ENCODE measurements at regions not wholly inside any gene's neighbourhood (a gene's known extent, or its start where the extent isn't known, plus 50 kb on each side); places are given as distances from the start of the nearest gene placed in this dataset.

- no peak for DNase-seq (ENCODE audit: low read depth)
These were observed 158.2 kb downstream of the TDRD15 start for GRCh38 chr2:21281791-21282514.

GRCh38 chr2:21282515-21282898, 158.7 kb downstream of the TDRD15 start:
- DNase-seq (ENCODE audit: low read depth), result no peak

GRCh38 chr2:21288299-21288698, 164.5 kb downstream of the TDRD15 start:
- DNase-seq (ENCODE audit: low read depth), result no peak

DNA sequence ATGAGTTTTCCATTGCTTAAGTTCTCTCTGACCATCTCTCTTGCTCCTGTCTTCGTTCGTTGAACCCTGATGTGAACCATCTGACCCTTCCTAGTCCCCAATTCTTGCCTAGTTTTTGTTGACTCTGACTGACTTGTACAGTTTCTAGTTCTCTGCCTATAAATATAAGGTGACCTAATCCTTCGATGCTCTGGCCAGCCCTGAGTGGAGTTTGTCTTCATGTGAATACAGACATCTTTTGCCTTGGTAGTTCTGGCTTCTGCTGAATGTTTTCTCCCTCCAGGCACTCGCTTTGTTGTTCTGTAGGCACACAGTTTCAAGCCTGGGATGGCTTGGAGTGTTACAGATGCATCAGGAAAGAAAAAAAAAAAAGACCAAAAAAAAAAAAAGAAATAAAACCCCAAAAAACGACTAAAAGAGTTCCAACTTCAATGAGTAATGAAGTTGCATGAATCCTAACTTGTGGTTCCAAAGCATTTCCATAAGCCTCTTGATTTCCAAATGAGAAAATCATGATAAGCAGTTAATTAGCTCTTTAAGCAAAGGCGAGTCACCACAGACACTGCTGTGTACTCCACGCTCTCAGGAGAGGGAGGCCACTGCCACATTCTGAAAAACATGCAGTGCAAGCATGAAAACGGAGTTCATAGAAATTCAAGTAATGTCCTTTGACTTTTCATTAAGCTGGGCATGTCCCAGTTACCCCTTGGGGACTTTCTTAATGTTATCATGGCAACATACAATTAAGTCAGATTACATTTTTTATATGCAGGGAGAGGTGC, 165.2 kb downstream of the TDRD15 start:
- DNase-seq (ENCODE audit: low read depth), result no peak

DNA sequence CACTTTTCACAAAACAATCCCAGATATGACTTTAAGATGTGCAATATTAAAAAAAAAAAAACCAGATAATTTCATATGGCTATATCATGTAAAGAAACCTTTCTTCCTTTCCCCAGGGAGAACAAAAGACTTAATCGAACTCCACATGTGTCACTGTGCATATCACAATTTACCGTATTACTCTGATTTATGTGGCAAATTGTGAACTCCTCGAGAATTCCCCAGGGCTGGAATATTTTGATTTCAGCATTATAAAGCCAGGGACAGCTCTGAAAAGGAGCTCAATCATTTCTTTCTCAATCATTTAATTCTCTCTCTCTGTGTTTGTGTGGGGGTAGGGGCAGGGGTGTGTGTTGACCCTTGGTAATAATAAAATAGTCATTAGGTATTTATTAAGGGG, 165.8 kb downstream of the TDRD15 start:
- DNase-seq (ENCODE audit: low read depth), result no peak

GRCh38 chr2:21289989-21290388, 166.2 kb downstream of the TDRD15 start:
- no peak for DNase-seq (ENCODE audit: low read depth)

GRCh38 chr2:21291426-21291825, 167.7 kb downstream of the TDRD15 start:
- DNase-seq (ENCODE audit: low read depth), result no peak

DNA sequence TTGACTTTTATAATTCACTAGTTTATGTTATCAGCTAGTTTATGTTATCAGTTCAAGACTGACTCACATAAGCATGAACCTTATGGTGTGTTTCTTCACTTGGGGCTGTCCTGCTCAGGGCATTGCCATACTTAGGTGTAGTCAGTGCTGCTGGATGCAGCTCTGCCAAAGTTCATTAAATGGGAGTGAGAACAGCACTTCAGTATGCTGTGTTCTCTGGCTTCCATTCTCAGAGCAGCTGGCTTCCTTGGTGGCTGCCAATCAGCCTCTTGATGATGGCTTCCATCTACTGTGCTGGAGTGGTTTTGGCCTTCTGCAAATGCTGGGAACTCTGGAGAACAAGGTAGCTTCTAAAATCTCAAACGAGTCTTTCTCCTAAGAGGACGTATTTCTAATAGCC, 170.7 kb downstream of the TDRD15 start:
- no peak for DNase-seq (ENCODE audit: low read depth)

GRCh38 chr2:21299411-21299810, 175.6 kb downstream of the TDRD15 start:
- no peak for DNase-seq (ENCODE audit: low read depth)

GRCh38 chr2:21301871-21302455, 178.2 kb downstream of the TDRD15 start:
- no peak for DNase-seq (ENCODE audit: low read depth)

DNA sequence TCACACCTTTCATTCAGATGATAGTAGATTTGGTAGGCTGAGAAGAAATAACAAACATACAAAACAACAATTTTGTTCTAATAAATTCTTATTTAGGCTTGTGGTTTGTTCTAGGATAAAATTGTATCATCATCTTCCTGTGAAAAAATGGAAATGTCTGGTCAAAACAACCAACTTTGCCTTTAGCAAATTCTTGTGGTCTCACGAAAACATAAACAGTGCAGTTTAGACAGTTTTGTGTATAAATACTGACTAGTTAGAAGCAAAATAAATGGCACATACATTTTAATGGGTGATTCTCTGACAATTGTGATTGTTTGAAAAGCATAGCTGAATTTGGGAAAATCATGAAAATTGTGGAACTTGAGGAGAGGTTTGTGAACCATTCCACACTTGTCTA, 180.1 kb downstream of the TDRD15 start:
- DNase-seq (ENCODE audit: low read depth), result no peak

DNA sequence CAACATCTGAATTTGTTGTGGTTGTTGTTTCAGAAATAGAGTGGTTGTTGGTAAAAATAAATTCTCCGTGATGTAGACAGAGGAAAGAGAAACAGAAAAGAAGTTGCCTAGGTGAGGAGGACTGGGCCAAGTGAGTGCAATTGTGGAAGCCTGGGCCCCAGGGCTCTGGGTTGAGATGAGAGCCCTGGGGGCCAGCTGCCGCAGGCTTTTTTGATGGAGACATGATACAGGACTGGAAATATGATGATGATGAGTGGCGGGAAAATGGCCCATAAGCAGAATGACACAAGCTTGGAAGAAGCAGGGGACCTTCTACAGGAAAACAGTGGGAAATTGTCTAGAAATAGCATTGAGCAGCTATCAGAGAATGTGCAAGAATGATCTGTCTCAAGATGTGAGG, 181.8 kb downstream of the TDRD15 start:
- DNase-seq (ENCODE audit: low read depth), result no peak

DNA sequence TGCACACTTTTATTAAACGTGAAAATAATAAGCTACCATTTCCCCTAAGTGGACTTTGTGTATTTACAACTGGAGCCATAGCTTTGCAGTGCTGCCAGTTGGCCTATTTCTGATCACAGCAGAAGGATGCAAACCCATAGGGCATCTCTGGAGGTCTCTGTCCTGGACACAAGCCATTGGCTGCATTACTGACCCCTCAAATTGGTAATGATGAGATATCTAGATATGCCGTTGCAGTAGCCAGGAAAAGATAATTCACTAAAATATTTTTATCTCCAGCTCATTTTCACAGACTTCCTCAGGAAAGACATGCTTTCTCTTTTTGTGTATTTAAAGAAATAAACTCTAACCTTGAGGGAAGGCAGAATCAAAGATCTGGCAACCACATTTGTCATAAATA, 182.5 kb downstream of the TDRD15 start:
- DNase-seq (ENCODE audit: low read depth), result no peak

DNA sequence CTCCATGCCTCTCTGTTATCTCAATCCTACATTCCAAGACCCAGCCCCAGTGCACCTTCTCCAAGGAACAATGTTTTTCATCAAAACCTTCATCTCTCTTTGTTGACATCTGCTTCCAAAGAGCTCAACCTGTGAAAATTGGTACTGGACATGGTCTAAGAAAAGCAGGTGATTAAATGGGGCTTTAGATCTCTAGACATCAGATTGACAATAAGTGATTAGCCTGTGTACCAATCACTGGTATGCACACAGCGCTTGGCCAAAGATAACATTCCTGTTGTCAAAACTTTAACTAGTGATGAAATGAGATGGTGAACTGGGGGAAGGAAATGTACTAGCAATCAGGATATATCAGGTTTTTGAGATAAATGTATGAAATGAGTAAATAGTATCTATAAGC, 183.3 kb downstream of the TDRD15 start:
- DNase-seq (ENCODE audit: low read depth), result no peak

GRCh38 chr2:21310493-21310892, 186.7 kb downstream of the TDRD15 start:
- DNase-seq (ENCODE audit: low read depth), result no peak

DNA sequence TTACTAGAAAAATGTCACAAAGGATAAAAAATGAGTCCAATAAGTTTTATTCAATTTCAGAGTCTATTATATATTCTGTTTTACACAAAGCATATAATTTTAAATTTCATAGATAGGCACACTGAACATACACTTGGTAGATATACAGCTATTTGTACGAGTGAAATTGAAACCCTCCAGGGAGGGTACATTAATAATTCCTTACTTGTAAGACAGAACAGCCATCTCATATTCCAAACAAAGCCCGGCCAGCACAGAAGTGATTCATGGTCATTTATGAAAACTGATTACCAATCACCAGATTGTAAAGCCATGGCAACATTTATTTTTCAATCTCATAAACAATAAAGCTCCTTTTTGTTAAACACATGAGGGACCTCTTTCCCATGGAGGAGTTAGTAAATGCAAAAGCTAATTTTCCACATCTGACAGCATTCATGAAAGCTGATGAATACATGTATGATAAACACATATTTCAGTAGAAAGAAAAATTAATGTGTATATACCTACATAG, 190.6 kb downstream of the TDRD15 start:
- no peak for DNase-seq (ENCODE audit: low read depth)

DNA sequence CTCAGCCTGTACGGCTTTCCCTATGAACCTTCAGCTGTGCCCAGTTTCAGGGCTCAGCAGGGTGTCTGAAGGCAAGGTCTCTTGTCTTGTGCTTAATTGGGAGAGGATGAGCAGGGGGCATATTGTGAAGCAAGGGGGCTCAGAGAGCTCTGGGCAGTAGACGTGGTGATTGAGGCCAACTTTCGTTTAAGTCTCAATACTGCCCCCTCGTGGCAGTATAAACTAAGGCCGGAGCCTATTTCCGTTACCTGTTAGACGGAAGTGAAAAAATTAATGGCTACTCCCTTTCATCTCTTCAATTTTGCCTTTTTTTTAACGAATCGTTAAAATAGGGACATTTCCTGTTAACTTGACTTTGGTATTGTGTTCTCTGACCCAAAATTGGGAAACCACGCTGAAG, 193.4 kb downstream of the TDRD15 start:
- peak; percentile 38 for DNase-seq (ENCODE audit: low read depth)

- DNase-seq (ENCODE audit: low read depth), result no peak
These were observed 194.5 kb downstream of the TDRD15 start for GRCh38 chr2:21318263-21318662.

- DNase-seq (ENCODE audit: low read depth), result no peak
These were observed 202.4 kb downstream of the TDRD15 start for GRCh38 chr2:21326152-21326551.

DNA sequence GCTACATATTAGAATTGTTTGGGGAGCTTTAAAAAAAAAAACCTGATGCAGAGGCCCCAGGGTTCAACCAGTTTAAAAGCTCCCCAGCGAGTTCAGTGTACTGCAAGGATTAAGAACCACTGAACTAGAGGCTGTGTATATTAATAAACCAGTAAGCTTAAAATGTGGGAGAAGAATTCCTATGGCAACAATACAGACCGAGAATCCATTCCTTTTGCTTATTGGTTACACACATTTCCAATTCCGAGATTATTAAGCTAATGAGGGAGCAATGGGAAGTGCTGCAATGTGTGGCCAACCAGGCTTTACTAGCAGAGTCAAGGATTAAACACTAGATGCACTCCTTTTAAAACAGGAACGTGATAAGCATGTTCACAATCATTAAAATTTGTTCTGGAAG, 204.4 kb downstream of the TDRD15 start:
- DNase-seq (ENCODE audit: low read depth), result no peak

- peak; percentile 30 for DNase-seq (ENCODE audit: low read depth)
These were observed 207.1 kb downstream of the TDRD15 start for GRCh38 chr2:21330786-21331391.

- no peak for DNase-seq (ENCODE audit: low read depth)
These were observed 208.0 kb downstream of the TDRD15 start for GRCh38 chr2:21331625-21332370.
